ENCODE measurements at regions not wholly inside any gene's neighbourhood (a gene's known extent, or its start where the extent isn't known, plus 50 kb on each side); places are given as distances from the start of the nearest gene placed in this dataset.
"Not testable (repeated sequence)": the region's sequence is repeated elsewhere in the genome, so short reads cannot be mapped to it uniquely, and the experiment has no call there.

DNA sequence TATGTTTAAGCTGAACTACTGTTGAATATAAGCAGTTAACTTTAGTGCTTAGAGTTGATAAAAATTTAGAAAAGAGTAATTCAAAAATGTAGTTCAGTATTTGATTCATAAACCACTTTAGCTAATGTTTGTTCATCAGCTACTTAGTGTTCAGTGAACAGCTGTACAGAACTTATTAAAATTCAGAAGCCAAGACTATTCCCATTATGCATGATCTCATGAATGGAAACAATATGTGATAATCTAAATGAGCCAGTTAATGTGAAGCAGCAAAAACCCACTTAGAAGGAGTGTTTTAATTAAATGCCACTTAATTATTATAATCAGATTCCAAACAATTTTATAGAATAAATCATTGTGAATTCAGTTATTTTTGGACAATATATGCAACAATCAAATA, 92.9 kb upstream of the NEGR1 start:
- intact Hi-C loops (cut with DNase I): no loop called here
- Histone ChIP-seq H3K9me3 (no peaks in the 10 kb centered on the region), H3K4me3 (no peak overlapping the region), H3K27ac (no peak overlapping the region), H3K27me3 (no peaks in the 10 kb centered on the region), H3K36me3 (no peaks in the 10 kb centered on the region), H3K4me1 (ENCODE audit: insufficient read depth) (no peaks in the 10 kb centered on the region)
- TF ChIP-seq, protein P1, sequence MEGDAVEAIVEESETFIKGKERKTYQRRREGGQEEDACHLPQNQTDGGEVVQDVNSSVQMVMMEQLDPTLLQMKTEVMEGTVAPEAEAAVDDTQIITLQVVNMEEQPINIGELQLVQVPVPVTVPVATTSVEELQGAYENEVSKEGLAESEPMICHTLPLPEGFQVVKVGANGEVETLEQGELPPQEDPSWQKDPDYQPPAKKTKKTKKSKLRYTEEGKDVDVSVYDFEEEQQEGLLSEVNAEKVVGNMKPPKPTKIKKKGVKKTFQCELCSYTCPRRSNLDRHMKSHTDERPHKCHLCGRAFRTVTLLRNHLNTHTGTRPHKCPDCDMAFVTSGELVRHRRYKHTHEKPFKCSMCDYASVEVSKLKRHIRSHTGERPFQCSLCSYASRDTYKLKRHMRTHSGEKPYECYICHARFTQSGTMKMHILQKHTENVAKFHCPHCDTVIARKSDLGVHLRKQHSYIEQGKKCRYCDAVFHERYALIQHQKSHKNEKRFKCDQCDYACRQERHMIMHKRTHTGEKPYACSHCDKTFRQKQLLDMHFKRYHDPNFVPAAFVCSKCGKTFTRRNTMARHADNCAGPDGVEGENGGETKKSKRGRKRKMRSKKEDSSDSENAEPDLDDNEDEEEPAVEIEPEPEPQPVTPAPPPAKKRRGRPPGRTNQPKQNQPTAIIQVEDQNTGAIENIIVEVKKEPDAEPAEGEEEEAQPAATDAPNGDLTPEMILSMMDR (IDR thresholded peaks at IDR 0.05): no peak
- TF ChIP-seq EP300 (IDR thresholded peaks at IDR 0.05) (no peak), POLR2A (IDR thresholded peaks at IDR 0.05) (no peak)
- no peak for DNase-seq

DNA sequence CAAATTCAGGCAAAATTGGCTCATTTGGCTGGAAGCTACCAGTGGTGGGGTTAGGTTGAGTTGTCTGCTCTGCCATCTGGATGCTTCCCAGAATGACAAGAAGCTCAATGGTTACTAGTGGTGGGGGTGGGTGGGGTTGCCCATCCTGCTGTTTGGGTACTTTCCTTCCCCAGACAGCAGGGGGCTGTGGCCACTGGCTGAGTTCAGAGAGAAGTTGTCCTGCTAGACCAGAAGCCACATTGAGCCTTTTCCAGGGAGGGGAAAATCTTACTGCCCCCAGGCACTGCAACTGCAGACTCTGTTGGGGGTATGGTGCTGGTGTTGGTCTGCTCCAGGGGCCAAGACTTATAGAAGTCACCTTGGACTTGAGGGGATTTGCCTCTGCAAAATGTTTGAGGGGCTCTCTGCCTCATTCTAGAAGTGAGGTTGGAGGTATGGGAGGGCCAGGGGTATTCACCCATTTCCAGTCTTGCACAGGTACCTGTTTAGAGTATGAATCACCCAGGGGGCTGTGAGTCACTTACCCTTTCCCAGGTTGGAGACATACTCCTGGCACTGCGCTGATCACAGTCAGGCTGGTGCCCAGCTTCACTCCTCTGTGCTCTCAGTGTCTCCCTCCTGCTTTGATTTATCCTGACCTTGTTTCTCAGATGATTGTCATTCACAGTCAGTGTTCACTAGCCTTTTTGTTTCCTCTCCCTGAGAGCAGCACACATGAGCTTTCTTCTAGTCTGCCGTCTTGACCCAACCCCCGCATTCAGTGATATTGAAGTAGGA, 89.1 kb upstream of the NEGR1 start:
- 59 to 93% (median 59%) methylated on average over 3 of the region's 3 CpGs for WGBS, 3 donors
- TF ChIP-seq POLR2A (IDR thresholded peaks at IDR 0.05): no peak
- TF ChIP-seq, protein P1 (IDR thresholded peaks at IDR 0.05): no peak
- TF ChIP-seq EP300 (IDR thresholded peaks at IDR 0.05): no peak
- H3K4me1 ChIP-seq (ENCODE audit: insufficient read depth): no peaks in the 10 kb centered on the region
- no peak for DNase-seq
- intact Hi-C loops (cut with DNase I): no loop called here
- H3K27ac ChIP-seq: no peak overlapping the region
- H3K27me3 ChIP-seq: no peaks in the 10 kb centered on the region
- H3K36me3 ChIP-seq: no peaks in the 10 kb centered on the region
- no peaks in the 10 kb centered on the region for H3K9me3 ChIP-seq
- no peak overlapping the region for H3K4me3 ChIP-seq

DNA sequence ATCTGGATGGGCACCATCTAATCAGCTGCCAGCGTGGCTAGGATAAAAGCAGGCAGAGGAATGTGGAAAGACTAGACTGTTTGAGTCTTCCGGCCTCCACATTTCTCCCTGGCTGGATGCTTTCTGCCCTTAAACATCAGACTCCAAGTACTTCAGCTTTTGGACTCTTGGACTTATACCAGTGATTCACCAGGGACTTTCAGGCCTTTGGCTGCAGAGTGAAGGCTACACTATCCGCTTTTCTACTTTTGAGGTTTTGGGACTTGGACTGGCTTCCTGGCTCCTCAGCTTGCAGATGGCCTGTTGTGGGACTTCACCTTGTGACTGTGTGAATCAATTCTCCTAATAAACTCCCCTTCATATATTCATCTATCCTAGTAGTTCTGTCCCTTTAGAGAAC, 88.5 kb upstream of the NEGR1 start:
- intact Hi-C loops (cut with DNase I); DNase-seq; H3K4me1 ChIP-seq (ENCODE audit: insufficient read depth); H3K36me3 ChIP-seq; H3K9me3 ChIP-seq; H3K4me3 ChIP-seq; H3K27ac ChIP-seq; H3K27me3 ChIP-seq: not testable (repeated sequence)
- 88 to 92% (median 90%) methylated on average over 3 of the region's 3 CpGs for WGBS, 3 donors

DNA sequence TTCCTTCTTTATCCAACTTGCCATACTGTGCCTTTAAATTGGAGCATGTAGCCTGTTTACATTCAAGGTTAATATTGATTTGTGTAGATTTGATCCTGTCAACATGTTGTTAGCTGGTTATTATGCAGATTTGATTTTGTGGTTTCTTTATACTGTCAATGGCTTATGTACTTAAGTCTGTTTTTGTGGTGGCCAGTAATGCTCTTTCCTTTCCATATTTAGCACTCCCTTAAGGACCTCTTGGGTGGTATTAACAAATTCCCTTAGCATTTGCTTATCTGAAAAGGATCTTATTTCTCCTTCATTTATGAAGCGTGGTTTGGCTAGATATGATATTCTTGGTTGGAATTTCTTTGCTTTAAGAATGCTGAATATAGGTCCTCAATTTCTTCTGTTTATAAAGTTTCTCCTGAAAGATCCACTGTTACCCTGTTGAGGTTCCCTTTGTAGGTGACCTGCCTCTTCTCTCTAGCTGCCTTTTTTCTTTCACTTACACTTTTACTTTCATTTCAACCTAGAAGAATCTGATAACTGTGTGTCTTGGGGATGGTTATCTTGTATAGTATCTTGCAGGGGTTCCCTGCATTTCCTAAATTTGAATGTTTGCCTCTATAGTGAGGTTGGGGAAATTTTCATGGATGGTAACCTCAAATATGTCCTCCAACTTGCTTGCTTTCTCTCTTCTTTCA, 86.9 kb upstream of the NEGR1 start:
- 88 to 91% (median 90%) methylated on average over 1 of the region's 1 CpG for WGBS, 3 donors
- TF ChIP-seq, protein P1 (IDR thresholded peaks at IDR 0.05): no peak
- TF ChIP-seq POLR2A (IDR thresholded peaks at IDR 0.05) (no peak), EP300 (IDR thresholded peaks at IDR 0.05) (no peak)
- no peak for DNase-seq
- Histone ChIP-seq H3K36me3 (no peaks in the 10 kb centered on the region), H3K9me3 (no peaks in the 10 kb centered on the region), H3K27me3 (no peaks in the 10 kb centered on the region), H3K4me1 (ENCODE audit: insufficient read depth) (no peaks in the 10 kb centered on the region), H3K27ac (no peak overlapping the region), H3K4me3 (no peak overlapping the region)
- intact Hi-C loops (cut with DNase I): no loop called here

DNA sequence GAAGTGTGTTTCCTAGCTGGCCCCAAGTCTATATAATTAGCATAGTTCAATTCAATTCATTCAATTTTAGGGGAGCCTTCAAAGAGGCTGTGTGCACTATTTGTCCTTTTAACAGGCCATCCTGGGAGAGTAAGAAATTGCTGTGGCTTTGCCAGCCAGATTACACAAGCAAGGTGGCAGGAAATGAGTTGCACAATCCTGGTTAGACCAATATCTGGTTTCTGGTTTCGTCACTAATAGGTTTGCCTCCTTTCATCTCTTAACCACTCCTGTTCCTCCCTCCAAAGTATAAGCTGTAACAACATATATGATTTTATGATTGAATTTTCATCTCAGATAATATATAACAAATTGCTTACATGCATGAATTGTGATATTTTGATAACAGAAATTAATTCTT, 84.1 kb upstream of the NEGR1 start:
- TF ChIP-seq, protein P1 (IDR thresholded peaks at IDR 0.05): no peak
- no peak for TF ChIP-seq EP300 (IDR thresholded peaks at IDR 0.05)
- no peak for TF ChIP-seq POLR2A (IDR thresholded peaks at IDR 0.05)

More for the DNA sequence above, 84.1 kb upstream of the NEGR1 start:
- Histone ChIP-seq H3K36me3 (no peaks in the 10 kb centered on the region), H3K9me3 (no peaks in the 10 kb centered on the region), H3K4me3 (no peak overlapping the region), H3K4me1 (ENCODE audit: insufficient read depth) (no peaks in the 10 kb centered on the region), H3K27me3 (no peaks in the 10 kb centered on the region), H3K27ac (no peak overlapping the region)
- intact Hi-C loops (cut with DNase I): no loop called here
- WGBS, 3 donors: 87 to 91% (median 91%) methylated on average over 1 of the region's 1 CpG
- no peak for DNase-seq

Measured in ovary (tissue), 7 donors.